ENCODE measurements at regions not wholly inside any gene's neighbourhood (a gene's known extent, or its start where the extent isn't known, plus 50 kb on each side); places are given as distances from the start of the nearest gene placed in this dataset.
"Not testable (repeated sequence)": the region's sequence is repeated elsewhere in the genome, so short reads cannot be mapped to it uniquely, and the experiment has no call there.

- no peak for DNase-seq
These were observed 178.1 kb downstream of the TMEM161B start for GRCh38 chr5:88090506-88090905.

- no peak for DNase-seq
These were observed 178.8 kb downstream of the TMEM161B start for GRCh38 chr5:88089719-88090390.

GRCh38 chr5:88085462-88085861, 183.2 kb downstream of the TMEM161B start:
- no peak for DNase-seq

- DNase-seq, result no peak
These were observed 186.8 kb downstream of the TMEM161B start for GRCh38 chr5:88081877-88082276.

GRCh38 chr5:88063813-88064212, 204.8 kb downstream of the TMEM161B start:
- DNase-seq, result no peak

- no peak for DNase-seq
These were observed 208.5 kb downstream of the TMEM161B start for GRCh38 chr5:88060194-88060593.

- no peak for DNase-seq
These were observed 210.0 kb downstream of the TMEM161B start for GRCh38 chr5:88058625-88059024.

- not testable (repeated sequence) for DNase-seq
These were observed 216.2 kb downstream of the TMEM161B start for GRCh38 chr5:88052468-88052867.

- no peak for DNase-seq
These were observed 217.5 kb downstream of the TMEM161B start for GRCh38 chr5:88051148-88051547.

- DNase-seq, result no peak
These were observed 218.9 kb downstream of the TMEM161B start for GRCh38 chr5:88049737-88050136.

- DNase-seq, result no peak
These were observed 219.5 kb downstream of the TMEM161B start for GRCh38 chr5:88049156-88049555.

- DNase-seq, result no peak
These were observed 222.6 kb downstream of the TMEM161B start for GRCh38 chr5:88045931-88046461.

- DNase-seq, result no peak
These were observed 223.5 kb downstream of the TMEM161B start for GRCh38 chr5:88045165-88045564.

GRCh38 chr5:88034520-88034919, 234.1 kb downstream of the TMEM161B start:
- DNase-seq, result no peak

GRCh38 chr5:88033191-88033590, 235.5 kb downstream of the TMEM161B start:
- no peak for DNase-seq

- no peak for DNase-seq
These were observed 239.6 kb downstream of the TMEM161B start for GRCh38 chr5:88029011-88029410.

GRCh38 chr5:88021141-88021540, 247.5 kb downstream of the TMEM161B start:
- no peak for DNase-seq

GRCh38 chr5:88014984-88015383, 253.7 kb downstream of the TMEM161B start:
- DNase-seq, result not testable (repeated sequence)

GRCh38 chr5:88000877-88001276, 267.8 kb downstream of the TMEM161B start:
- no peak for DNase-seq

GRCh38 chr5:87997662-87998061, 271.0 kb downstream of the TMEM161B start:
- DNase-seq, result no peak

GRCh38 chr5:87966213-87966612, 302.4 kb downstream of the TMEM161B start:
- no peak for DNase-seq

GRCh38 chr5:87954121-87954520, 314.5 kb downstream of the TMEM161B start:
- DNase-seq, result no peak

- DNase-seq, result no peak
These were observed 317.0 kb downstream of the TMEM161B start for GRCh38 chr5:87951661-87952060.

- no peak for DNase-seq
These were observed 318.7 kb downstream of the TMEM161B start for GRCh38 chr5:87949676-87950631.

All from SW 1271 (cell line).